Stimulated activated CD8-positive, alpha-beta memory T cell treated with anti-CD3 and anti-CD28 coated beads, Interleukin-7, amount 100 ng/mL, for 4 hours (primary cell): ENCODE measurements at regions not wholly inside any gene's neighbourhood (a gene's known extent, or its start where the extent isn't known, plus 50 kb on each side); places are given as distances from the start of the nearest gene placed in this dataset.

ENCODE experiments used
- DNase-seq, 2 donors: peaks; one replicate each; pipeline ENCODE4 v3.0.0-alpha.2; 2020; ENCODE audit warnings: low read depth in 2 of 2

GRCh38 chr7:155178096-155178495 is 108.0 kb downstream of the HTR5A start:
- DNase-seq, result no peak

DNA sequence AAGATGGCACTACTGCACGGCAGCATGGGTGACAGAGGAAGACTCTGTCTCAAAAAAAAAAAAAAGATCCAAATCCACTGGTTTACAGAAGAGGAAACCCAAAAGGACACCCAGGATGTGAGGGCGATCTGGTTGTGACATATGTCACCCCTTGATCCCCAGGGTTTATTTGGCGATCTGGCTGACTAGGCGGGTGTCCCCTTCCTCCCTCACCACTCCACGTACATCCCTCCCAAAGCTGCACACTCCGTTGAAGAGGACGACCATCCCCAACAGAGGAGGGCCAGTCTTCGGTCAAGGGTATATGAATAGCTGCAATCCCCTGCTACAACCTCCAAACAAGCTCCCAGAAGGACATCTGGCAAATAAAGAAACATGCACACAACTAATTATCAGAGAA is 111.6 kb downstream of the HTR5A start:
- DNase-seq, result no peak

GRCh38 chr7:155182406-155182970 is 112.4 kb downstream of the HTR5A start:
- DNase-seq, result no peak

- DNase-seq, result no peak
Observed at GRCh38 chr7:155183655-155184054, 113.5 kb downstream of the HTR5A start.

GRCh38 chr7:155184923-155185322 is 112.8 kb upstream of the INSIG1 start:
- DNase-seq, result no peak

- no peak for DNase-seq
Observed at GRCh38 chr7:155187061-155187785, 110.5 kb upstream of the INSIG1 start.

DNA sequence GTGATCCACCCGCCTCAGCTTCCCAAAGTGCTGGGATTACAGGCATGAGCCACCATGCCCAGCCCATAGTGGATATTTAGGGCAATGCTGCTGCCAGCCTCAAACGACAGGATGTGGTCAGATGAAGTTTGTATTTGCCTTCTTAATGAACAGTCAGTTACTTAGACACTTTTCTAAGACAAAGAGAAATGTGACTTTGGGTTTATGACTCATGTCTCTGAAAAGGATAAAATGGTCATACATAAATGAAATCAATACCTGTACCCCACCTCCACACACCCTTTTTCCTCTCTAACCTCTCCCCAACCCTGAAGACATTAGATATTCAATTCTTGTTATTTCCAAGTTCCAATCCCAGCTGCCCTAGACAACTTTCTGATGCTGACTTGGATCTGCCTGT is 109.3 kb upstream of the INSIG1 start:
- DNase-seq, result no peak

GRCh38 chr7:155188821-155189581 is 108.7 kb upstream of the INSIG1 start:
- no peak for DNase-seq

- no peak for DNase-seq
Observed at GRCh38 chr7:155189590-155189989, 108.1 kb upstream of the INSIG1 start.

DNA sequence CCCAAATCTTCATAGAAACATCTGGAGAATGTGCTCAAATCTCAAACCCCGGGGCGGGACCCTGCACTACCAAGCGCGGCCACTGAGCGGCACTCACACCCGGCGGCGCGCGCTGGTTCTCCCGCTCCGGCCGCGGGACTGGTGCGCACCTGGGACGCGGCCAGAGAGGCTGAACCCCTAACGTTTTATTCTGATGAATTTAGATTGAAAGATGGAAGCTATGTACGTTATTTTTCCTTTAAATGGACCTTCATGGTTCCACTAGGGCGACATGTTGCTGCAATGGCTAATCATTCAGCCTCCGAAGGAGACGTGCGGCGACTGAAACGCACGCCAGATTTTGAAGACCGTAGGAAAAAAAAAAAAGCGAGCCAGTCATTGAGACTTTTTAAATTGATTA is 107.0 kb upstream of the INSIG1 start:
- peak; percentile 24 to 36 for DNase-seq

GRCh38 chr7:155191137-155191536 is 106.5 kb upstream of the INSIG1 start:
- DNase-seq, result no peak

DNA sequence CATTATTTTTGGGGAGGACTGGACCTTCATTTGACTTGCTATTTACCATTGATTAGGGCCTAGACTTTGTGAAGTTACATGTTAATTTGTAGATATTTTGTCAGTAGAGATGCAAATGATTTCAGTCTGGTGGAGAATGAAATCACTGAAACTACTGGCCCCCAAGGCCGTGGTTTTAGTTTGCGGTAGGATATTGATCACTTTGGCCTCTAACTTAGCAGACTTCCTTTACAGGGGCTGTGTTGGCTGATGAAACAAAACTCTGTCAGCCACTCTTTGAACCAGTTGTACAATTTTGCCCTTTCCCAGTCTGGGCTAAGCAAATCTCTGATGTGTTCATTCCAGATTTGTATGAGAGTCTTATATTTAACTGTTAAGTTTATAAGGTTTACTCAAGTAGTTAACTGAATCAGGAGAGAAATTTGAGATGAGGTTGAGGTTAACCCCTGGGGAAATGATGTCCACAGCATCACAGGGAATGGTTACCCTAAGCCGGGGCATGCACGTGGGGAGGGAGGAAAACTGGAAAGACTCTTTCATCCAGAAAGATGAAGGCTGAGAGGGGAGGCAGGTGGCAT is 105.7 kb upstream of the INSIG1 start:
- DNase-seq, result no peak

- no peak for DNase-seq
Observed at GRCh38 chr7:155192961-155193640, 104.6 kb upstream of the INSIG1 start.

DNA sequence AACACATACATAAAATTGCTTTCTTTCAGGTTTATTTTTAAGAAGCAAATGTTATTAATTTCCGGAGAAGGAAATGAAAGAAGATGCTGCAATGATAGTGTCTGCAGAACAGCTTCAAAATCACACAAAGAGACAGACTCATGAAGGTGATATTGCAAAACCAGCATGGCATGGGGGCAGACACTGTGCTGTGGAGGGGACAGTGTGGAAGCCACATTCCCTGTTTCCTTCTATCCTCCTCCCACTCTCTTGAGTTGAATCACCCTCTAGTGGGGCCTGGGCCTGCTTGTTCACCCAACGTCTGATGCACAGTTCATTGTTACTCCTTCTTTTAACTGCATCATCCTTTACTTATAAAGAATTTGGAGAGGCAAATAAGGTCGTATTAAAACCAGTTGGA is 104.0 kb upstream of the INSIG1 start:
- no peak for DNase-seq

DNA sequence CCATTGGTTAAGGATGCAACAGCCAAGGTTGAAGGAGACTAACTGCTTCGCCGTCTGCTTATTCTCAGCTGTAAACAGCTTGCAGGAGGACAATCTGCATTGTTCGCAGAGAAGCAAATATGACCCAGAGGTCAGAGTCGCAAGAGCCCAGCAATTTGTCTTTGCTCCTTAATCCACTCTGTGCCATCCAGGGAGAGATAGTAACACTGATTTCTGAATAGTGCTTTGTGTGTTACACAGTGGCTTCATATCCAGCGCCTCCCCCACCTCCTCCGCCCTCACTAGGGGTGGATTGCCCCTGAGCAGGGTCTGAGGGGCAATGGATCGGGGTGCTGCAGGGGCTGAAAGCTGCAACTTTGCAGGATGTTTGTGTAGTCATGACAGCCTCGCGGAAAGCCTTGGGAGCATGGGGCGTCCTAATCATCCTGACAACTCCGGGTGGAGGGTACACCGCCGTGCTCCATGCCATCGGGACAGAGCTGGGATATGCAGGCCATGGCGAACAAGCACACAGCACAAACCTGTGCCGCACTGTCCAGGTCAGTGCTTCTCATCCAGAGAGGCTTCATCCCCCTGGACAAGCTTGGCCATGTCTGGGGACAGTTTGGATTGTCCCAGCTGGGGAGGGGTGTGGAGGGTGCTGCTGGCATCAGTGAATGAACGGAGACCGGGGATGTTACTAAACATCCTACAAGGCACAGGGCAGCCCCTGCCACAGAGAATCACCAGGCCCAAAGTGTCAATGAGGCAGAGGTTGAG is 103.1 kb upstream of the INSIG1 start:
- no peak for DNase-seq

DNA sequence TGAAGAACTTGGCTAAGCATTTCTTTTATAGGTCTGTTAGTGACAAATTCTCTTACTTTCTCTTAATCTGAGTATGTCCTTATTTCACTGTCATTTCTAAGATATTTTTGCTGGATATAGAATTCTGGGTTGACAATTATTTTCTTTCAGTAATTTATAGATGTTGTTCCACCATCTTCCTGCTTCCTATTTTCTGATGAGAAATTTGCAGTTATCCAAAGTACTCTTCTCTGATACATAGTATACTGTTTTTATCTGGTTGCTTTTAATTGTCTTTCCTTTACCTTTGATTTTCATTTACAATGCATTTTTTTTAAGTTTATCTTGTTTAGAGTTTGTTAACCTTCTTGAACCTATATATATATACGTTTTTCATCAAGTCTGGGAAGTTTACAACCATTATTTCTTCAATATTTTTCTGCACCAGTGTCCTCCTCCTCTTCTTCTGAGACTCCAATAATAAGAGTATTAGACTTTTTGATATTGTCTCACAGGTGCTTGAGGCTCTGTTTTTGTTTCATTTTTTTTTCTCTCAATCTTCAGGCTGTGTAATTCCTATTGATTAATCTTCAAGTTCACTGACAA is 101.6 kb upstream of the INSIG1 start:
- DNase-seq, result no peak

- no peak for DNase-seq
Observed at GRCh38 chr7:155198196-155198892, 99.3 kb upstream of the INSIG1 start.

DNA sequence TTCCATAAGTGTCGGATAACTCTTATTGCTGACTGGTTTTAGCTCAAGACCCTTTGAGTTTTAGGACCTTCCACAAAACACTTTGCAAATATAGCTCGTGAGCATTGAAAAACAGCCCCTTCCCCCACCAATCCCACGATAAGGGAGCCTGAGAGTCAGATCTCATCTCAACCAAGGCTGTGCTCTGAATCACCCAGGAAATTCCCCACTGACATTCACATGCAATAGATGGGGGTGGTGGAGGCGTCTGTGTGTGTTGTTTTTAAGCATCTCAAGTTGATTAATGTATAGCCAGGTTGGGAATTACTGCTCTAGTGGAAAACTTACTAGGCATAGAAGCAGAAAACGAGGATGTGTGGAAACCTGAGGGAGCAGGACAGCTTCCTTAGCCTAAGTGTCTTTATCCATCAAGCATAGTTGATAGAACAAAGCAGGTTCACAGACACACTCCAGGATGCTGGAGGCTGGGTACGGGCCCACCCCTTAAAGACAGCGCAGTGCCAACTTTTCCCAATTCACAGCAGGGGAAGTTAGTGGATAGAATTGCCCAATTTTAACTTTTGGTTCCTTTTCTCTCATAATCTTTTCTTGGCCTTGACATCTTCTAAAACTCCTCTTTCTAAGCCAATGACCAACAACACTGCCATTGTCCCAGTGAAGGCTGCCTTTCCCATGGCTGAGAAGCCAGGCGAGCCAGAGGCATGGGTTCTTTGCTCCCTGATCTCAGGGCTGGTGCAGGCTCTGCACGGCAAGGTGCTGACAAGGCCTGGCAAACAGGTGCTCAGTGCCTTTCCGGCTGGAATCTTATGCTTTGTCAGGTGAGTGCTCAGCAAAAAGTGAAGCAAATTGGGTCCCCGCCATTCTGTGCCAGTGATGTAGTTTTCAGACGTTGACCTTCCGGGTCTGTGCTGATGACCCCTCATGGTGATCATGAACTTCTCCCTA is 98.5 kb upstream of the INSIG1 start:
- peak; percentile 21 to 33 for DNase-seq
